ENCODE measurements at regions not wholly inside any gene's neighbourhood (a gene's known extent, or its start where the extent isn't known, plus 50 kb on each side); places are given as distances from the start of the nearest gene placed in this dataset.

DNA sequence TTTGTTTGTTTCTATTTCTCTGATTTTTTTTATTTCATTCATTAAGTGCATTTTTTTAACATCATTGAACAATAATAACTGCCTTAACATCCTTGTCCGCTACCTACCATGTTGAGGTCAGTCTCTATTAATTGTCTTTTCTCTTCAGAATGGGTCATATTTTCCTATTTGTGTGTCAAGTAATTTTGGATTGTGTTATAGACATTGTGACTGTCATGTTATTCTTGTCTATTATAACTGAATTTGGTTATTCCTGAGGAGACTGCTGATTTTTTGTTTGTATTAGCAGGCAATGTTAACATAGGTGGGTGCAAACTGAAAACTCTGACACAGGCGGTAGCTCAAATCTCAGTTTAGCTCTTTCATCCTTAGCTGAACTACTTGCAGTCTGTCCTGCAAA is 169.9 kb downstream of the DICER1 start:
- no peaks in the 10 kb centered on the region for H3K36me3 Mint-ChIP-seq
- H3K9me3 ChIP-seq (ENCODE audit: low read depth), result no peaks in the 10 kb centered on the region
- H3K27me3 ChIP-seq, result no peaks in the 10 kb centered on the region
- H3K79me2 ChIP-seq (ENCODE audit: low read depth), result no peaks in the 10 kb centered on the region
- H3K36me3 ChIP-seq, result no peaks in the 10 kb centered on the region
- no peak overlapping the region for H2AFZ ChIP-seq (replicated peaks)
- H3K4me3 Mint-ChIP-seq, result no peak overlapping the region
- no peak for TF ChIP-seq EZH2 (IDR thresholded peaks at IDR 0.05)
- no peaks in the 10 kb centered on the region for H3K4me1 ChIP-seq
- H3F3A ChIP-seq (ENCODE audit: low read depth), result no peaks in the 10 kb centered on the region
- no peak overlapping the region for H3K9ac ChIP-seq
- no peak for DNase-seq (ENCODE audit: low spot score)
- H3K4me3 ChIP-seq, result no peak overlapping the region
- no peaks in the 10 kb centered on the region for H4K20me1 ChIP-seq (ENCODE audit: low read depth)
- H3K27ac ChIP-seq, result no peak overlapping the region
- H3K27ac Mint-ChIP-seq, result no peak overlapping the region
- H3K4me1 Mint-ChIP-seq, result no peaks in the 10 kb centered on the region
- peaks cover 7% of the 10 kb centered on the region for H3K9me3 Mint-ChIP-seq
- peaks cover 4% of the 10 kb centered on the region for H3K27me3 Mint-ChIP-seq (ENCODE audit: insufficient read depth, low read depth)
- no peak overlapping the region for H3K4me2 ChIP-seq

DNA sequence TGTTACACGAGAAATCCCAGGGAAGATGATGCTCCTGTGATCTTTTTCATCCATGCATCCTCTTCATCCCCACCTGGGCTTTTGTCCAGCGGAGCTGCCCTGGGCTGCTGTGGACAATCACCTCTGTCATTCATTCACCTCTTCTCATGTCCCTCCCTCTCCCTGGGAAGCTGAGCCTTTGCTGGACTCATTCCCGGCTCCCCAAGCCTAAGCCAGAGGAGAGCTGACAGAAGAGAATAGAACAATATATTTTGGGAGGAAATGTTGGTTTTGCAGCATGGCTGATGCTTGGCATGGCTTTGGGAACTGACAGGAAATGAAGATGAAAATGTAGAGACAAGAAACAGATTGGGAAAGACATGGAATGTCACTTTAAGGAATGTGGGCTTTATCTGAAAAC is 177.4 kb downstream of the DICER1 start:
- Histone ChIP-seq H3K27me3 (no peaks in the 10 kb centered on the region), H4K20me1 (ENCODE audit: low read depth) (no peaks in the 10 kb centered on the region), H3K36me3 (no peaks in the 10 kb centered on the region), H3K4me1 (peaks cover 6% of the 10 kb centered on the region), H3K4me3 (no peak overlapping the region), H3K4me2 (peak overlapping the region; percentile 14), H3K27ac (no peak overlapping the region), H3K79me2 (ENCODE audit: low read depth) (no peaks in the 10 kb centered on the region), H3K9me3 (ENCODE audit: low read depth) (no peaks in the 10 kb centered on the region), H3K9ac (no peak overlapping the region), H2AFZ (replicated peaks) (no peak overlapping the region), H3F3A (ENCODE audit: low read depth) (peaks cover 9% of the 10 kb centered on the region)
- H3K9me3 Mint-ChIP-seq, result no peaks in the 10 kb centered on the region
- no peaks in the 10 kb centered on the region for H3K4me1 Mint-ChIP-seq
- no peak for TF ChIP-seq EZH2phosphoT487 (IDR thresholded peaks at IDR 0.05)
- peaks cover 4% of the 10 kb centered on the region for H3K27me3 Mint-ChIP-seq (ENCODE audit: insufficient read depth, low read depth)
- H3K27ac Mint-ChIP-seq, result no peak overlapping the region
- peak; percentile 27 for DNase-seq (ENCODE audit: low spot score)
- no peak overlapping the region for H3K4me3 Mint-ChIP-seq
- H3K36me3 Mint-ChIP-seq, result no peaks in the 10 kb centered on the region

DNA sequence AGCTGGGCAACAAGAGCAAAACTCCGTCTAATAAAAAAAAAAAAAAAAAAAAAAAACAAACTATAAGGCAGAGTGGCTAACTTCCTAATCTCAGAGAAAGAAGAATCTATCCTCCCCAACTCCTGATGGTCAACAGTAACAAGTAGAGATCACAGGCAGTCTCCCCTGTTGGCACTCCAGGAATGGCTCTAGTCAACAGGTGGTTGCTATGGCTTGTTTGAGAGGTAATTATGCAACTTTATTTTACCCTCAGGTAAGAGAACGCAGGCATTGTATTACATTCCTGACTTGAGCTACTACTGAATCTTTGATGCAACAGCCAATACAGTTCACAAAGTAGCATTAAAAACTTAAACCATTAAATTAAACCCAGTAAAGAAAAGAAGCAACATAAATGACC is 180.3 kb downstream of the DICER1 start:
- no peaks in the 10 kb centered on the region for H3K36me3 Mint-ChIP-seq
- no peak overlapping the region for H3K4me3 Mint-ChIP-seq
- H3K36me3 ChIP-seq, result no peaks in the 10 kb centered on the region
- no peak for TF ChIP-seq EZH2 (IDR thresholded peaks at IDR 0.05)
- TF ChIP-seq, protein P1, sequence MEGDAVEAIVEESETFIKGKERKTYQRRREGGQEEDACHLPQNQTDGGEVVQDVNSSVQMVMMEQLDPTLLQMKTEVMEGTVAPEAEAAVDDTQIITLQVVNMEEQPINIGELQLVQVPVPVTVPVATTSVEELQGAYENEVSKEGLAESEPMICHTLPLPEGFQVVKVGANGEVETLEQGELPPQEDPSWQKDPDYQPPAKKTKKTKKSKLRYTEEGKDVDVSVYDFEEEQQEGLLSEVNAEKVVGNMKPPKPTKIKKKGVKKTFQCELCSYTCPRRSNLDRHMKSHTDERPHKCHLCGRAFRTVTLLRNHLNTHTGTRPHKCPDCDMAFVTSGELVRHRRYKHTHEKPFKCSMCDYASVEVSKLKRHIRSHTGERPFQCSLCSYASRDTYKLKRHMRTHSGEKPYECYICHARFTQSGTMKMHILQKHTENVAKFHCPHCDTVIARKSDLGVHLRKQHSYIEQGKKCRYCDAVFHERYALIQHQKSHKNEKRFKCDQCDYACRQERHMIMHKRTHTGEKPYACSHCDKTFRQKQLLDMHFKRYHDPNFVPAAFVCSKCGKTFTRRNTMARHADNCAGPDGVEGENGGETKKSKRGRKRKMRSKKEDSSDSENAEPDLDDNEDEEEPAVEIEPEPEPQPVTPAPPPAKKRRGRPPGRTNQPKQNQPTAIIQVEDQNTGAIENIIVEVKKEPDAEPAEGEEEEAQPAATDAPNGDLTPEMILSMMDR (IDR thresholded peaks at IDR 0.05), result no peak
- TF ChIP-seq EZH2phosphoT487 (IDR thresholded peaks at IDR 0.05), result no peak
- no peak overlapping the region for H3K27ac Mint-ChIP-seq
- no peaks in the 10 kb centered on the region for H3K27me3 ChIP-seq
- no peaks in the 10 kb centered on the region for H3K9me3 Mint-ChIP-seq
- no peaks in the 10 kb centered on the region for H3K4me1 Mint-ChIP-seq
- peaks cover 9% of the 10 kb centered on the region for H3F3A ChIP-seq (ENCODE audit: low read depth)
- no peak overlapping the region for H3K27ac ChIP-seq
- no peaks in the 10 kb centered on the region for H3K79me2 ChIP-seq (ENCODE audit: low read depth)
- H3K4me2 ChIP-seq, result no peak overlapping the region
- H3K9me3 ChIP-seq (ENCODE audit: low read depth), result no peaks in the 10 kb centered on the region
- H3K4me1 ChIP-seq, result peaks cover 6% of the 10 kb centered on the region
- no peak overlapping the region for H2AFZ ChIP-seq (replicated peaks)
- no peak overlapping the region for H3K9ac ChIP-seq
- no peak overlapping the region for H3K4me3 ChIP-seq
- no peaks in the 10 kb centered on the region for H4K20me1 ChIP-seq (ENCODE audit: low read depth)
- no peak for DNase-seq (ENCODE audit: low spot score)
- peaks cover 4% of the 10 kb centered on the region for H3K27me3 Mint-ChIP-seq (ENCODE audit: insufficient read depth, low read depth)

DNA sequence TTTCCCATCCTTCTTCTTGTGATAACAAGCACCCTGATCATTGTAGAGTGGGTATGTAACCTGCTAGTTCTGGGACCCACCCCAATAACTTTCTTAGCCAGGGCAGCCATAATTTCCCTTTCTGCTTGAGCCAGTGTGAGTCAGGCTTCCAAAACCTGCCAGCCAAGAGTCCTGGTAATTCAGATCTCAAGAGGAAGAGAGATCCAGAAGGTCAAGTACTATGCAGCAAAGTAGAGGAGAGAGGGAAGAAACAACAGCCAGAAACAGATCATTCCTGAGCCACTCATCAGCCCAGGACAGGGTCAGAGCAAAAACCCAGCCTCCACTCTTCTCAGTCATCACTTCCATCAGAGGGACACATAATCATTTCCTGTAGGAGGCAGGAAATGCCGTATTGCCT is 182.0 kb downstream of the DICER1 start:
- H3K27me3 Mint-ChIP-seq (ENCODE audit: insufficient read depth, low read depth), result peaks cover 6% of the 10 kb centered on the region
- Histone ChIP-seq H3K27ac (no peak overlapping the region), H3K9ac (no peak overlapping the region), H2AFZ (replicated peaks) (no peak overlapping the region), H3K36me3 (no peaks in the 10 kb centered on the region), H3K4me3 (no peak overlapping the region), H3K79me2 (ENCODE audit: low read depth) (no peaks in the 10 kb centered on the region), H3K27me3 (no peaks in the 10 kb centered on the region), H3F3A (ENCODE audit: low read depth) (peaks cover 8% of the 10 kb centered on the region), H3K9me3 (ENCODE audit: low read depth) (no peaks in the 10 kb centered on the region), H3K4me1 (peaks cover 6% of the 10 kb centered on the region), H4K20me1 (ENCODE audit: low read depth) (no peaks in the 10 kb centered on the region), H3K4me2 (no peak overlapping the region)
- no peak for DNase-seq (ENCODE audit: low spot score)
- H3K9me3 Mint-ChIP-seq, result no peaks in the 10 kb centered on the region
- H3K4me1 Mint-ChIP-seq, result no peaks in the 10 kb centered on the region
- H3K4me3 Mint-ChIP-seq, result no peak overlapping the region
- no peaks in the 10 kb centered on the region for H3K36me3 Mint-ChIP-seq
- TF ChIP-seq, protein P1 (IDR thresholded peaks at IDR 0.05), result no peak
- H3K27ac Mint-ChIP-seq, result no peak overlapping the region

All from neural progenitor cell (in vitro differentiated cells).